HG02763 (cell line): ENCODE measurements at regions not wholly inside any gene's neighbourhood (a gene's known extent, or its start where the extent isn't known, plus 50 kb on each side); places are given as distances from the start of the nearest gene placed in this dataset.

Experiments used
- ATAC-seq: cut with Tn5 transposase; IDR thresholded peaks from one replicate; pipeline ENCODE4 v1.9.1; 2021; ENCODE audit warnings: mild to moderate bottlenecking, moderate library complexity; ENCODE audit not compliant: unreplicated experiment

DNA sequence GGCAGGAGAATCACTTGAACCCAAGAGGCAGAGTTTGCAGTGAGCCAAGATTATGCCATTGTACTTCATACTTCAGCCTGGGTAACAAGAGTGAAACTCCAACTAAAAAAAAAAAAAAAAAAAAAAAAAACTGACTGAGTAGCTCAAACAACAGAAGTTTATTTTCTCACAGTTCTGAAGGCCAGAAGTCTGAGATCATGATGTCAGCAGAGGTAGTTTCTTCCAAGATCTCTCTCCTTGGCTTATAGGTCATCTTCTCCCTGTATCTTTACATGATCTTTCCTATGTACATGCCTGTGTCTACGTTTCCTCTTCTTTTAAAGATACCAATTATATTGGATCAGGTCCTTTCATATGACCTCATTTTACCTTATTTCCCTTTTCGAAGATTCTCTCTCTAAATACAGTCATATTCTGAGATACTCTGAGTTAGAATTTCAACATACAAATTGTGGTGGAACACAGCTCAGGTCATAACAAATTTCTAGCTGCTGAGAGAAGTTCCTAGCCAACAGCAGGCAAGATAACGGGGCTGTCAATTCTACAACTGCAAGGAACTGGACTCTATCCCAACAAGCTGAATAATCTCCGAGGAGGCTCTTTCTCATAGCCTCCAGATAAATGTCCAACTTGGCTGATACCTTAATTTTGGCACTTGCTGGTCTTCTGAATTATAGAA is 187.7 kb upstream of the ADAMTS5 start:
- ATAC-seq, result no peak

DNA sequence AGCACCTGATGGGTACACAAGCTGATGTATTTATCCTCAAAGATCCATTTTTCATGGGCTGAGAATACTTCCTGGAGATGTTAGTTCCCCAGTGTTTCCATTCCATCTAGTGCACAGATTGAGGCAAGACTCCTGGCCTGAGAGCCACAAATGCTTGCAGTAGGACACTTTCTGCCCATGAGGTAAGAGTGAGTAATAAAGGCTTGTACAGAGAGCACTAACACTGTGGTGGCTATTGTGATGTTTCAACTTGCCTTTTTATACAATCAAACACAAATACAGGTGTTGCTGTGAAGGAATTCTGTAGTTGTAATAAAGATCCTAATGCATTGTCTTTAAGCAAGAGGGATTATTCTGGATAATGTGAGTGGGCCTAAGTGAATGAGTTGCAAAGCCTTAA is 186.1 kb upstream of the ADAMTS5 start:
- ATAC-seq, result no peak

GRCh38 chr21:27149034-27149433 is 182.1 kb upstream of the ADAMTS5 start:
- no peak for ATAC-seq

DNA sequence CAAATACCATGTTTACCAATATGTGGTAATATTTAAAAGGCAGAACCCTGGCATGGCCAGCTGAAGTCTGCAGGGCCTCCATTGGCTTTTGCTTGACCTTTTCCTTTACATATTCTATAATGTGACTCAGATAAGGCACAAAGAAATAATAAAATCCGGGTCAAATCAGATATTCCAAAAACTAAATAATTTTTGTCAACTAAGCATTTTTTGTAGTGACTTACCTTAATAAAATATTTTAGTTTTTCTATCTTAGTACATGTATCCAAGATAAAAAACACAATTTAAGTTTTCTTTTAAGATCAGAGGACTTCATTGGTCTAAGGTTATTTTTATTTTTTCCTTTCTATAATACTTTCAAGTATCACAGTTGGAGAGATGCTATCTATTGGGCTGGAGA is 179.4 kb upstream of the ADAMTS5 start:
- ATAC-seq, result no peak

GRCh38 chr21:27145134-27145798 is 178.4 kb upstream of the ADAMTS5 start:
- ATAC-seq, result no peak

GRCh38 chr21:27143476-27143875 is 176.6 kb upstream of the ADAMTS5 start:
- no peak for ATAC-seq

DNA sequence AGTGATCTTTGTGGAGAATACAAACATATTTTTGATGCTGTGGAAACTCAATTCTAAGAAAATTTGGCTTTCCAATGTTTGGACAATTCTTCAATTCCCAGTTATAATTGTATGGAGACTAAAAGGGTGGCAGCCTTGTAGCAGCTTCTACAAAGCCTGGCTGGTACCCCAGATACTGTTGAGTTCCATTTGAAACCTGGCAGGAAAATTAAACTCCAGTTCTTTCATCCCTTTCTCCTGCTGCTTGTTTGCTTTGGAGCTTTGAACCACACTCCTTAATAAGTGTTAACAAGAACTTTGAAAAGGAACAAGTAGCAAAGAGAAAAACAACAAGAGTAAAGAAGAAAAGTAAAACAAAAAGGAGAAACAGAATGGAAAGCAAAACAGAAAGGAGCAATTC is 172.6 kb upstream of the ADAMTS5 start:
- no peak for ATAC-seq

GRCh38 chr21:27134516-27134915 is 167.6 kb upstream of the ADAMTS5 start:
- no peak for ATAC-seq

- ATAC-seq, result no peak
These were observed 165.4 kb upstream of the ADAMTS5 start for GRCh38 chr21:27132266-27132665.

GRCh38 chr21:27130154-27130553 is 163.3 kb upstream of the ADAMTS5 start:
- ATAC-seq, result no peak

GRCh38 chr21:27129694-27130093 is 162.8 kb upstream of the ADAMTS5 start:
- ATAC-seq, result no peak

GRCh38 chr21:27129215-27129614 is 162.3 kb upstream of the ADAMTS5 start:
- ATAC-seq, result no peak

- no peak for ATAC-seq
These were observed 159.3 kb upstream of the ADAMTS5 start for GRCh38 chr21:27126140-27126539.

DNA sequence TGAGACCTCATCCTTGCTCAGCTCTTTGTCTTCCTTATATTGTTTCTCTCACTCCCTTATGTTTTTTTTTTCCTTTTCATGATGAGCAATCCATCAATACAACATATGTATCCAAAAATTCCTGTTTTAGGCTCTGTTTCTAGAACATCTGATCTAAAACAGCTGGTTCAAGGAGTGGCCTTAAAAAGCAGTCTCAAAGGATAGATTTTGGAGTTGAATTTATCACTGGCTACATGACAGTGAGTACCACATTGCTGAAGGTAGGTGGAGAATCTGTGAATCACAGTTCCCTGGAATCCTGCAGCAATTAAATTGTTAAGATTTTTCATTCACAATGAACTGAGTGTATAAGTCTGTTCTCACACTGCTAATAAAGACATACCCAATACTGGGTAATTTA is 155.8 kb upstream of the ADAMTS5 start:
- ATAC-seq, result no peak

DNA sequence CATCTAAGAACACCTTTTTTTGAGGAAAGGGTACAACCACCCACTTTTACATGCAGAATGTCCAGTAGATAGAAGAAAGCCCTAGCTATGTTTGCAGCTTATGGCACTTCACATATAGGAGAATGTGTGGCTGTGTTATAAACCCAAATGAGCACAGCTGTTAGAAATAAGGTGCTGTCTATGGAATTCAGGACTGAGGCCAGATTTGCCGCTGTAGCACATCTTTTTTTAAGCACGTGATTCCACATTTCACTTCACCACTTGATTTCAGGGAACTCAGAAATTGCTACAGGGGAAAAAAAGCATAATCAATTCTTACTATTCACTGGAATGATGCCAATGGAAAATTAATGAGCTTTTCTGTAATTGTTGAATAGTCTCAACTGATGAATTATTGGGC is 147.2 kb upstream of the ADAMTS5 start:
- ATAC-seq, result no peak

GRCh38 chr21:27112186-27112585 is 145.3 kb upstream of the ADAMTS5 start:
- ATAC-seq, result no peak

DNA sequence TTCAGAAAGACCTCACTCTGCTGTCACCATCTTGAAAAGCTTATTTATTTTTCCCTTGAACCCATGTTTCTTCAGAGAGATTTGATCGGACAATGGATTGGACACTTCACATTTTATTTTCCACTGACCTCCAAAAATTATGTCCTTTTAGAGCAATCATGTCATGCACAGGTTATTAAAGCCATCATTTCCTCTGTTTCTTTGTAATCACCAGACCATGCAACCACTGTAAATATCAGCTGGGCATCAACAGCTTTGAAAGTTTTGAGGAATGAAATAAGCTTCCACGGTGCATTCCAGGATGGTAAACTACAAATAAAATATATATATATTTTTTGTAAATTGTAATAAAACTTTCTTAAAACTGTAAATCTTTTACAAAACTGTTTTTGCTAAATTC is 144.1 kb upstream of the ADAMTS5 start:
- ATAC-seq, result no peak

DNA sequence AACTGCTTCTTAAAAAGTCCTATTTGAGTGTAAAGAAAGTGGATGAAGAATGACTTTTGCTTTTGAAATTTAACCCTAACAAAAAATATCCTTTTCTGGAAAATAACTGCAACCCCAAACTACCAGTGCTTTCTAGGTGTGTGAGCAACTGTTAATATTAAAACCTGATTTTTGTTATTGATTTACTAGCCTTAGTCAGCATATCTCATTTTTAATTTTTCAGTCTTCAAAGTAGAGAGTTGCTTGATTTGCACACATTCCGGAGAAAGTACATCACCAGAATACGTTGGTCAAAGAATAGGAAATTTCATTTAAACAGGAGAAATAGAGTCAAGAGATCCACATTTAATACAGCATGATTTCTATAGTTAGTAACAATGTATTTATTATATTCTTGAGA is 141.8 kb upstream of the ADAMTS5 start:
- no peak for ATAC-seq

GRCh38 chr21:27108228-27108627 is 141.3 kb upstream of the ADAMTS5 start:
- no peak for ATAC-seq

DNA sequence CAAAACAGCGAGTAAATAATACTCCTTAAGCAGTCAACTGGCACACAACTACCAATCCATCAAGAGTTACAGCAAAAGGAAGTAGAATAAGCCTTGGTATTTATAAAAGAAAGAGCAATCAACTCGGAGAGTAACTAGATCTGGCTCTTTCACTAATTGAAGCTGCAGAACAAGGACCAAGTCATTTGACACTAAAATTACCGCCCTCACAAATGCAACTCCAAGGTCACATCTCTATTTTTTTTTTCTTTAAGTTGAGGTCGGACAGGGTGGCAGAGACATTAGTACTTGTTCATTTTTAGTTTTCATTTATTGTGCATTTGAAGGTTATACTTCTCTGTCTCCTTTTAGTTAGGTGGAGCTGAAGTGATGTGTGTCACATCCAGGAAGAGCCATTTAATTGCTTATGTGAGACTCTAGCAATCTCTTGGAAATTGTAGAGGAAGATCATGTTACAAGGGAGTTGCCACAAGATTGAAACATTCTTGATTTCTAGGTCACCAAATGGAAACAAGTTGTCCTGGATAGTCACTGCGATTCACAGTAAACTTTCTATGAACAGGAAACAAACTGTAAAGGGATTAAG is 138.1 kb upstream of the ADAMTS5 start:
- no peak for ATAC-seq

DNA sequence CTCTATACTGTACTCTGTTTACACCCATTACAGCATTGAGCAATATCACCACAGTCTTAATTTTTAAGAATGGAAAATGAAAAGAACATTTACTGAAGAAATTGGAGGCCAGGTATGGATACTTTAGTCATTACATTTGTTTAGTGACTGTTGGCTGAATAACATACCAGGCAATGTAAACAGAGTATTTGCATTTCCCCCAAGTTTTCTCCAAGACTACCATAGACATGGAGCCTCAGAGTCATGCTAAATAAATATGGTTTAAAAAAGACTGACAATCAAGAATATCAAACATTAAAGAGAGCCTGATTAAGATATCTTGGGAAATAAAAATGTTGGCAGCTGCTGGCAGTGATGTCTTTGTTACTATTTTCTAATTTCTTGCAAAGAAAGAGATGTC is 136.9 kb upstream of the ADAMTS5 start:
- ATAC-seq, result no peak

- ATAC-seq, result no peak
These were observed 134.6 kb upstream of the ADAMTS5 start for GRCh38 chr21:27101523-27101922.
